Choroid plexus epithelial cell (primary cell): ENCODE measurements at regions not wholly inside any gene's neighbourhood (a gene's known extent, or its start where the extent isn't known, plus 50 kb on each side); places are given as distances from the start of the nearest gene placed in this dataset.

ENCODE experiments used
- DNase-seq: peaks from one replicate; pipeline ENCODE4 v3.0.0-alpha.2; 2010; ENCODE audit warnings: low read depth
- H3K4me3 ChIP-seq: 2 replicates; pipeline ENCODE4 v1.5.1; 2011; ENCODE audit warnings: low read depth, mild to moderate bottlenecking, control low read depth, low read length, moderate library complexity
- TF ChIP-seq, protein P1 (sequence below): conservative IDR thresholded peaks from 2 replicates; pipeline ENCODE4 v1.5.1; 2011; ENCODE audit warnings: low read depth, mild to moderate bottlenecking, control low read depth, inconsistent platforms, low read length, moderate library complexity

DNA sequence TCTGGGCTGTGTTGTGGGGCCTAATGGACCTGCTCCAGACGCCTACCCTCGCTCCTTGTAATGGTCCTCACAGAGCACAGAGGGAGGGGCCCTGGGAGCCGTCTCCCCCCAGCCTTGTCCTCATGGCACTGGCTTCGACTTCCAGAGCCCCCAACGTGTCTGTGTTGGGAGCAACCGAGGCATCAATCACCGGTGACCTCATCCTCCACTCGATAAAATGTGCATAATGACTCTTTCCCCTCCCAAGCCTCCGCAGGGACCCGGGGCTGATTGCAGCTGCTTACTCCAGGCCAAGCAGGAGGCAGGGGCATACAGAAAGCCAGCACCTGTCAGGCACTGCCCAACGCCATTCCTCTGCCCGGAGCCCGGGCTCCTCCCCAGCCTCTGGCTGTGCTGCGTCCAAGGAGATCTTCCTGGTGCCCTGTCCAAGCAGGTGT lies 271.7 kb downstream of the NDUFA10 start:
- H3K4me3 ChIP-seq = no peak overlapping the region
- TF ChIP-seq, protein P1, sequence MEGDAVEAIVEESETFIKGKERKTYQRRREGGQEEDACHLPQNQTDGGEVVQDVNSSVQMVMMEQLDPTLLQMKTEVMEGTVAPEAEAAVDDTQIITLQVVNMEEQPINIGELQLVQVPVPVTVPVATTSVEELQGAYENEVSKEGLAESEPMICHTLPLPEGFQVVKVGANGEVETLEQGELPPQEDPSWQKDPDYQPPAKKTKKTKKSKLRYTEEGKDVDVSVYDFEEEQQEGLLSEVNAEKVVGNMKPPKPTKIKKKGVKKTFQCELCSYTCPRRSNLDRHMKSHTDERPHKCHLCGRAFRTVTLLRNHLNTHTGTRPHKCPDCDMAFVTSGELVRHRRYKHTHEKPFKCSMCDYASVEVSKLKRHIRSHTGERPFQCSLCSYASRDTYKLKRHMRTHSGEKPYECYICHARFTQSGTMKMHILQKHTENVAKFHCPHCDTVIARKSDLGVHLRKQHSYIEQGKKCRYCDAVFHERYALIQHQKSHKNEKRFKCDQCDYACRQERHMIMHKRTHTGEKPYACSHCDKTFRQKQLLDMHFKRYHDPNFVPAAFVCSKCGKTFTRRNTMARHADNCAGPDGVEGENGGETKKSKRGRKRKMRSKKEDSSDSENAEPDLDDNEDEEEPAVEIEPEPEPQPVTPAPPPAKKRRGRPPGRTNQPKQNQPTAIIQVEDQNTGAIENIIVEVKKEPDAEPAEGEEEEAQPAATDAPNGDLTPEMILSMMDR = no peak
- no peak for DNase-seq

DNA sequence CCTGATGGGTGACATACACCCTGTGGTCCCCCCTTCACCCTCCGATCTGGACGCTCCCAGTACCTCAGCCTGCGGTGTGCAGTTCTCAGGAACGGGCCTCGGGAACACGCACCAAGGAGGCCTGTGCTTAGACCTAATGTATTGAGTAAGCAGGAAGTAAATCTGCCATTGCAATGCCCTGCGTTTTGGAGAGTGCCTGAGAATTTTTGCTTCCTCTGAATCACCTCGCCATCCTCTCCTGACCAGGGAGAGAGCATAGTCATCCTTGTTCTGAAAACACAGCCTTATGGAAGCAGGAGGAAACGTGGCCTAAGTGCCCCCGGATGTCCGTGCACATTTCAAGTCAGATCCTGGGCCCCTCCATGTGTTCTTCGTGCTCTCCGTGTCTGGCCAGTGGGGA lies 272.2 kb downstream of the NDUFA10 start:
- TF ChIP-seq, protein P1 = no peak
- DNase-seq = no peak
- H3K4me3 ChIP-seq = no peak overlapping the region

DNA sequence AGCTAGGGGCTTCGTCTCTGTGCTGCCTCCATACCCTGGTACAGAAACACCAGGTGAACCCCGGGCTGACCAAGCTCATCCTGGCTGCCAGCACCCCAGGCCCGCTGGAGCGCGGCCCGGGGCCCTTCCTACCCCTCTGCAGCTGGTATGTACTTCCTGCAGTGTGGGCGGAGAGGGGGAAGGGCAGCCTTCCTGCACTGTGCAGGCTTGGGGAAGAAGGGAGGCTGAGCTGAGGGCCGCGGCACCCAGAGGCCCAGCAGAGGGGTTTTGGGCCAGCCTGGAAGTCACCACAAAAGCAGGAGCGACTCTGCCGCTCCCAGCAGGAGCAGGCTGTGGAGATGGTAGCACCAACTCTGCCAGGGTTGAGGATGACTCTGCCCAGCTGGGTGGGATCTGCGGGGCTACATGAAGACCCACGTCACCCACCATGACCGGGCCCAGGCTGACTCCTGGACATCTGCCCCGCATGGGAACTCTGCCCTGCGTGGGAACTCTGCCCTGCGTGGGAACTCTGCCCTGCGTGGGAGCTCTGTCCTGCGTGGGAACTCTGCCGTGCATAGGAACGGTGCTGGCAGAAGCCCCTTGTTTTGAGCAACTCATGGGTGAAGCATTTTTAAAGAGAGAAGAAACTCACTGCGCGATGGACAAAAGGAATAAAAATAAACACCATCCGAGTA lies 273.3 kb downstream of the NDUFA10 start:
- TF ChIP-seq, protein P1 = no peak
- no peak for DNase-seq
- no peak overlapping the region for H3K4me3 ChIP-seq

DNA sequence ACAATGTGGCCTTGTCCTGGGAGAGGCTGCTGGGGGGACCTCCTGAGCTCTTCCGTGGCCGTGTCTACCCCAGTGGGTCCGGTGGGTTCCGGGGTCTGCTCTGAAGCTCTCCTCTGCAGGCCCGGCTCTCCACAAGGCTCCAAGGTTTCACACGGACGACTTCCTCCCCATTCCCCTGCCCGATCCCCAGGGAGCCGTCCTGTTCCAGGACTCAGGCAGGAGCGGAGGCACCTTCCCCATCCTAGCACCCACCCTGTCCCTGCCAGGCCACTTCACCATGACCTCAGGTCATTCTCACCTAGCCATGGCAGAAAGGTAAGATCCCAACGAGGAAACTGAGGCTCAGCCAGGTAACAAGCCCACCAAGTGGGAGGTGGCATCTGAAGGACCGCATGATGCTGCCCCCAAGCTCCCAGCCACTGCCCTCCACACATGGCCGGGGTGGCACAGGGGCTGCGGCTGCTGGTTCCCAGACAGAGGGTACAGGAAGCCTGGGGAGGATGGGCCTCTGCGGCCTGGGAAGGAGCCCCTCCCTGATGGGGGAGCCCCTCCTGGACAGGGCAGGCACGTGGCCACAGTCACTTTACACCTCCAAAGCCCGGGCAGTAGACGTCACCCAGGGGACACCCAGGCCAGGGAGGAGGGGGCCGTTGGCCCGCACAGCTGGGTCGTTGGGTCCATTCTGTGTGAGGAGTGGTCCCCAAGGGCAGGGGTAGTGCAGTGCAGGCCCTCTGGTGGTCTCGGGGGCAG lies 274.0 kb downstream of the NDUFA10 start:
- DNase-seq = no peak
- TF ChIP-seq, protein P1 = no peak
- H3K4me3 ChIP-seq = no peak overlapping the region

DNA sequence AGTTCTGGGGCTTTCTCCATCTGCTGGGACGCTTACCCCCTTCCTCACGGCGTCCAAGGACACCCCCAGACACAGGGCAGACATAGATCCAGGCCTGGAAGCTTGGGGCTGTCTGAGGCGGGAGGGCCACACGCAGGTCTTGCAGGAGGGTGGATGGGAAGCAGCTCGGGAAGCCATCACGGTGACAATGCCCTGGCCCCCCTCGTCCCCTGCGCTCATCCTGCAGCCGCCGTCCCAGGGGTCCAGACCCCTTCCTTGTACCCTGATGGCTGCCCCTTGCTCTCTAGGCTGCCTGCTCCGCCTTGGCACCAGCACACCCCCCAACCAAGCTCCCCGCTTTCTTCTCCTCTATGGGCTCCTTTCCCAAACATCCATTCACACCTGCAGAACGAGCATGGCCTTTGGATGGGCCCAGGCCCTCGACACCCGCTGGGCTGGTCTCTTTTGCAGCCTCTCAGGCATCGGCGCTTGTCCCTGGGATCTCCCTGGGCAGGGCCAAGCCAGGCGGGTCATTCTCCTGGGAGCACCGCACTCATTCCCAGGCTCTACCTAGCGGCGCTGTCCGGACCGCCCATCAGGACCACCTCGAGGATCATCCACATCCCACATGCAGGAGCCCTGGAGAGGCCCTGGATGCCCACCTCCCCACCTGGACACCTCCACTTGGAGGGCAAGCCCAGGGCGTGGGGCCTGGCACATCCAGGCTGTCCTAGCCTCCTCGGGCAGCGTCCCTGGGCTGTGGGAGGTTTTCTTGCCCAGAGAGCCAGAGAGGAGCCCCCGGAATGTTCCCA lies 274.9 kb downstream of the NDUFA10 start:
- TF ChIP-seq, protein P1 = no peak
- DNase-seq = no peak
- no peak overlapping the region for H3K4me3 ChIP-seq

DNA sequence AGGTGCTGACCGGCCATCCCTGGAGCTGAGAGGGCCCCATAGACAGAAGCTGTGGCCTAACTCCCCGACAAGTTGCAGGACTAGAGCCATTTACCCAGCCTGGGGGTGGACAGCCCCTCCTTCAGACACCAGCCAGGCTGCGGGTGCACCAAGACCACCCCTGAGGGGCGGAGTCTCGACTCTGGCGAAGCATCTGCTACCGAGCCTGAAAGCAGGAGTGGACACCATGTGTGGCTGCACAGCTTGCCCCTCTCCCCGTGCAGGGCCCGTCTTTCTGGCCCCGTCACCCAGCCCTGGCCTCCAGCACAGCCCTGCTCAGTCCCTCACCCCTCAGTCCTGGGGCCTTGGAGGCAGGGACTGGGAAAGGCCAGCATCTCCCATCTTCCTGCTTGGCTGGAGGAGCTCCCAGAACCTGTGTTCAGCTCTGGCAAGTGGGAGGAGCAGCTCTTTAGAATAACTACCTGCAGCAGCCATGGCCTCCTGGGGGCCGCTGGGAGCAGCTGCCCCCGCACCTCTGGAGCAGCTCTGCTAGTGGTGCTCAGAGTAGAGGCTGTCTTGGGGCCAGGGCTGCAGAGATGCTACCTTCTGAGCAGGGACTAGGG lies 275.8 kb downstream of the NDUFA10 start:
- no peak for DNase-seq
- no peak overlapping the region for H3K4me3 ChIP-seq
- TF ChIP-seq, protein P1 = no peak
